Small intestine (tissue), 7 donors: ENCODE measurements at regions not wholly inside any gene's neighbourhood (a gene's known extent, or its start where the extent isn't known, plus 50 kb on each side); places are given as distances from the start of the nearest gene placed in this dataset.
A peak's percentile ranks its signal among the peaks of the same experiment; 100 is the strongest.
"Not testable (repeated sequence)": the region's sequence is repeated elsewhere in the genome, so short reads cannot be mapped to it uniquely, and the experiment has no call there.

ENCODE experiments used
- DNase-seq, 2 donors: peaks; one replicate each; pipeline versions ENCODE4 v3.0.0 to v3.0.0-alpha.2; 2013
- FAIRE-seq: peaks from 2 replicates; lab custom pipeline; 2012; peaks lifted over from hg19 to GRCh38; lab: Jason Lieb, UNC
- H3K27ac ChIP-seq, 3 donors: one replicate each; pipeline ENCODE4 v1.5.1; 2013; ENCODE audit warnings: low read length in 2 of 3, mild to moderate bottlenecking in 2 of 3, control low read depth in 1 of 3, inconsistent platforms in 1 of 3, low read depth in 1 of 3, moderate library complexity in 1 of 3
- H3K27me3 ChIP-seq, 3 donors: one replicate each; pipeline ENCODE4 v1.6.1; 2013; ENCODE audit warnings: low read length in 3 of 3, inconsistent platforms in 1 of 3; ENCODE audit not compliant: control insufficient read depth in 3 of 3, insufficient read depth in 3 of 3
- H3K36me3 ChIP-seq, 3 donors: one replicate each; pipeline ENCODE4 v1.6.1; 2013; ENCODE audit warnings: low read length in 3 of 3, inconsistent platforms in 1 of 3, low read depth in 1 of 3, mild to moderate bottlenecking in 1 of 3, moderate library complexity in 1 of 3; ENCODE audit not compliant: control insufficient read depth in 3 of 3, insufficient read depth in 2 of 3
- H3K4me1 ChIP-seq, 3 donors: one replicate each; pipeline ENCODE4 v1.6.1; 2013; ENCODE audit warnings: low read length in 2 of 3, inconsistent platforms in 1 of 3, low read depth in 1 of 3, mild to moderate bottlenecking in 1 of 3, moderate library complexity in 1 of 3; ENCODE audit not compliant: control insufficient read depth in 3 of 3, insufficient read depth in 2 of 3
- H3K4me3 ChIP-seq, 3 donors: one replicate each; pipeline ENCODE4 v1.5.1; 2013; ENCODE audit warnings: low read length in 3 of 3, control low read depth in 1 of 3, inconsistent platforms in 1 of 3, low read depth in 1 of 3, mild to moderate bottlenecking in 1 of 3, moderate library complexity in 1 of 3
- H3K9me3 ChIP-seq, 2 donors: one replicate each; pipeline ENCODE4 v1.6.1; 2013; ENCODE audit warnings: low read depth in 1 of 2, low read length in 1 of 2; ENCODE audit not compliant: control insufficient read depth in 2 of 2, insufficient read depth in 1 of 2
- WGBS, 3 donors: extraction: QIAGEN DNeasy Blood & Tissue Kit; methylation state at CpG; one replicate each; pipeline ENCODE4 v1.1.7; 2013; 5-methylcytosine and 5-hydroxymethylcytosine counted together
- donor health status: healthy with polysubstance abuse.
- donor health status: control.
- donor health status: control.
- donor health status: Bipolar disorder and iron deficiency.
- donor health status: healthy.

- Histone ChIP-seq H3K27ac (no peak overlapping the region), H3K4me3 (no peak overlapping the region), H3K36me3 (peaks cover 0 to 38% (median 5%) of the 10 kb centered on the region in 3 donors), H3K4me1 (no peaks in the 10 kb centered on the region), H3K27me3 (no peaks in the 10 kb centered on the region), H3K9me3 (no peaks in the 10 kb centered on the region)
- DNase-seq (no peak), FAIRE-seq (no peak)
- WGBS, 3 donors = 96 to 98% (median 98%) methylated on average over 19 of the region's 19 CpGs
Measured at GRCh38 chrX:2640436-2641150, 50.5 kb upstream of the CD99 start.

- Histone ChIP-seq H3K4me1 (no peaks in the 10 kb centered on the region), H3K27me3 (no peaks in the 10 kb centered on the region), H3K9me3 (no peaks in the 10 kb centered on the region), H3K27ac (no peak overlapping the region), H3K36me3 (peaks cover 0 to 37% (median 5%) of the 10 kb centered on the region in 3 donors), H3K4me3 (no peak overlapping the region)
- 87 to 91% (median 88%) methylated on average over 7 of the region's 7 CpGs for WGBS, 3 donors
- DNase-seq (no peak), FAIRE-seq (no peak)
Measured at GRCh38 chrX:2638279-2638678, 52.8 kb upstream of the CD99 start.

GRCh38 chrX:2635342-2635741, 55.8 kb upstream of the CD99 start:
- Histone ChIP-seq H3K27me3 (no peaks in the 10 kb centered on the region), H3K4me3 (no peak overlapping the region), H3K9me3 (no peaks in the 10 kb centered on the region), H3K4me1 (no peaks in the 10 kb centered on the region), H3K36me3 (peaks cover 0 to 22% (median 5%) of the 10 kb centered on the region in 3 donors), H3K27ac (peak overlapping the region in 1 of 3 donors; percentile 21)
- WGBS, 3 donors = 74 to 97% (median 95%) methylated on average over 3 of the region's 3 CpGs
- FAIRE-seq (no peak), DNase-seq (no peak)

GRCh38 chrX:2632533-2633504, 58.3 kb upstream of the CD99 start:
- DNase-seq (peak in 1 of 2 donors; percentile 8), FAIRE-seq (no peak)
- WGBS, 3 donors = 90 to 94% (median 92%) methylated on average over 9 of the region's 9 CpGs
- Histone ChIP-seq H3K4me1 (no peaks in the 10 kb centered on the region), H3K27me3 (no peaks in the 10 kb centered on the region), H3K9me3 (peaks cover 2 to 16% of the 10 kb centered on the region in 2 donors), H3K4me3 (no peak overlapping the region), H3K36me3 (peaks cover 0 to 23% (median 3%) of the 10 kb centered on the region in 3 donors), H3K27ac (peak overlapping the region in 2 of 3 donors; percentile 32 to 73)

- H3K4me1 ChIP-seq = no peaks in the 10 kb centered on the region
- H3K4me3 ChIP-seq = no peak overlapping the region
- FAIRE-seq = no peak
- no peaks in the 10 kb centered on the region for H3K27me3 ChIP-seq
- peak; percentile 23 to 32 for DNase-seq
- H3K9me3 ChIP-seq = peaks cover 2 to 16% of the 10 kb centered on the region in 2 donors
- WGBS, 3 donors = 61 to 64% (median 62%) methylated on average over 3 of the region's 3 CpGs
- H3K27ac ChIP-seq = peak overlapping the region; percentile 15 to 73 (median 32)
- peaks cover 0 to 28% (median 3%) of the 10 kb centered on the region in 3 donors for H3K36me3 ChIP-seq
Measured at GRCh38 chrX:2631743-2632532, 59.2 kb upstream of the CD99 start.

- FAIRE-seq (peak; percentile 23), DNase-seq (peak; percentile 37 to 51)
- H3K4me1 ChIP-seq, H3K4me3 ChIP-seq, H3K27me3 ChIP-seq: not testable (repeated sequence)
- Histone ChIP-seq H3K27ac (peak overlapping the region; percentile 5 to 73 (median 50)), H3K36me3 (peaks cover 0 to 31% (median 3%) of the 10 kb centered on the region in 3 donors), H3K9me3 (peaks cover 2 to 16% of the 10 kb centered on the region in 2 donors)
- WGBS, 3 donors = 69 to 79% (median 76%) methylated on average over 6 of the region's 6 CpGs
Measured at GRCh38 chrX:2630935-2631742, 60.0 kb upstream of the CD99 start.

GRCh38 chrX:2630008-2630934, 60.8 kb upstream of the CD99 start:
- peak; percentile 65 for FAIRE-seq

More at GRCh38 chrX:2630008-2630934, 60.8 kb upstream of the CD99 start:
- peak; percentile 33 to 67 for DNase-seq
- Histone ChIP-seq H3K9me3 (peaks cover 2 to 16% of the 10 kb centered on the region in 2 donors), H3K27ac (peak overlapping the region; percentile 40 to 80 (median 73)), H3K36me3 (peaks cover 0 to 28% (median 3%) of the 10 kb centered on the region in 3 donors)
- not testable (repeated sequence) for H3K4me1 ChIP-seq, H3K27me3 ChIP-seq, H3K4me3 ChIP-seq
- 48 to 51% (median 49%) methylated on average over 5 of the region's 5 CpGs for WGBS, 3 donors
